AG10803 (cell line): ENCODE measurements at regions not wholly inside any gene's neighbourhood (a gene's known extent, or its start where the extent isn't known, plus 50 kb on each side); places are given as distances from the start of the nearest gene placed in this dataset.

ENCODE experiments used
- DNase-seq: peaks from one replicate; pipeline ENCODE4 v3.0.0; 2010; ENCODE audit warnings: low read depth
- H3K4me3 ChIP-seq: 2 replicates; pipeline ENCODE4 v1.5.1; 2011; ENCODE audit warnings: mild to moderate bottlenecking, low read length, control low read depth
- TF ChIP-seq, protein P1 (sequence below): conservative IDR thresholded peaks from 2 replicates; pipeline ENCODE4 v1.5.1; 2011; ENCODE audit warnings: mild to moderate bottlenecking, low read length, control low read depth, inconsistent platforms

DNA sequence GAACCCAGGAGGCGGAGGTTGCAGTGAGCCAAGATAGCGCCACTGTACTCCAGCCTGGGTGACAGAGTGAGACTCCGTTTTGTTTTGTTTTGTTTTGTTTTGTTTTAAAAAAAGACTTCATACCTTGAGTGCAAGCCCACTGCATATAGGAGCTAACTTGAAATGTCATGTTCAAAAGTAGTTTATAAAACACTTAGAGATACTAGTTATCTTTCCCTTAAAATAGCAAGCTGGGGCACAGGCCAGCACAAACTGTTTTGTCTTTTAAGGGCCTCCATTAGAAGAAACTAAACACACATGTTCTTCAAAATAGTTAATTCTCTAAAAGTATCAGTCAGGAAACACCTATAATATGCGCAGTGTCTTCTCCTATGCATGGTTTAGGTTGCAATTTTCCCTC is 505.1 kb upstream of the TMPRSS15 start:
- TF ChIP-seq, protein P1, sequence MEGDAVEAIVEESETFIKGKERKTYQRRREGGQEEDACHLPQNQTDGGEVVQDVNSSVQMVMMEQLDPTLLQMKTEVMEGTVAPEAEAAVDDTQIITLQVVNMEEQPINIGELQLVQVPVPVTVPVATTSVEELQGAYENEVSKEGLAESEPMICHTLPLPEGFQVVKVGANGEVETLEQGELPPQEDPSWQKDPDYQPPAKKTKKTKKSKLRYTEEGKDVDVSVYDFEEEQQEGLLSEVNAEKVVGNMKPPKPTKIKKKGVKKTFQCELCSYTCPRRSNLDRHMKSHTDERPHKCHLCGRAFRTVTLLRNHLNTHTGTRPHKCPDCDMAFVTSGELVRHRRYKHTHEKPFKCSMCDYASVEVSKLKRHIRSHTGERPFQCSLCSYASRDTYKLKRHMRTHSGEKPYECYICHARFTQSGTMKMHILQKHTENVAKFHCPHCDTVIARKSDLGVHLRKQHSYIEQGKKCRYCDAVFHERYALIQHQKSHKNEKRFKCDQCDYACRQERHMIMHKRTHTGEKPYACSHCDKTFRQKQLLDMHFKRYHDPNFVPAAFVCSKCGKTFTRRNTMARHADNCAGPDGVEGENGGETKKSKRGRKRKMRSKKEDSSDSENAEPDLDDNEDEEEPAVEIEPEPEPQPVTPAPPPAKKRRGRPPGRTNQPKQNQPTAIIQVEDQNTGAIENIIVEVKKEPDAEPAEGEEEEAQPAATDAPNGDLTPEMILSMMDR, result no peak
- no peak overlapping the region for H3K4me3 ChIP-seq
- DNase-seq, result no peak

DNA sequence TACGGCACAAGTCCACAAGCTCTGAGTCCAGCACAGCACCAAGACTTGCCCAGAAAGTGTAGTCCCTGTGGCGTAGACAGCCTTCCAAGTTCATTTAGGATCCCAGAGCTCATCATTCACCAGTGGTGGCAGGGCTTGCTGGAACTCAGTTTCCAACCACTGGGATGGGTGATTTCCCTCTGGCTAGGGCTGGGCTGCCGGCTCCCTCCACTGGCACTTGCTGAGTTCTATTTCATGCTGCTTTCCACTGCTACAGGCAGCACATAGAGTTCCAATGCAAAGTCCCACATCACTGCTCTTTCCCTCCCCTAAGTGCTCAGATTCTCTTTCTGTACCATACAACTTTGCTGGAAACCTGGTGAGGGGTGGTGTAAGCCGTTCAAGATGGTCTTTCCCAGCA is 510.3 kb upstream of the TMPRSS15 start:
- H3K4me3 ChIP-seq, result no peak overlapping the region
- TF ChIP-seq, protein P1, result no peak
- no peak for DNase-seq

DNA sequence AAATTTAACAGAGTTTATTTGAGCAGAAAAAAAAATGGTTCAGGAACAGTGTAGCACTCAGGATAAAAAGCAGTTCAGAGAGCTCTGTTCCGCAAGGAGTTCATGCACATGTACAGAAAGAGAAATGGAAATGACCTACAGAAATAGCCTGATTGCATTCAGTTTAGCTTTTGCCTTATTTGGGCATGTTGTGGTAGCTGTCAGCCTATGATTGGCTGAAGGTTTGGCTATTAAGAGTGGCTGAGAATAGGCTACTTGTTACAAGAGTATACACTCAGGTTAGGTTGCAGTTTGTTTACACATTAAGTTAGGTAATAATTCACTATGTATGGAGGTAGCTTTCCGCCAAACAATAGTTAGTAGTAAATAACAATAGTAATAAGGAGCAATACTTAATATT is 511.0 kb upstream of the TMPRSS15 start:
- no peak overlapping the region for H3K4me3 ChIP-seq
- TF ChIP-seq, protein P1, result no peak
- DNase-seq, result no peak

DNA sequence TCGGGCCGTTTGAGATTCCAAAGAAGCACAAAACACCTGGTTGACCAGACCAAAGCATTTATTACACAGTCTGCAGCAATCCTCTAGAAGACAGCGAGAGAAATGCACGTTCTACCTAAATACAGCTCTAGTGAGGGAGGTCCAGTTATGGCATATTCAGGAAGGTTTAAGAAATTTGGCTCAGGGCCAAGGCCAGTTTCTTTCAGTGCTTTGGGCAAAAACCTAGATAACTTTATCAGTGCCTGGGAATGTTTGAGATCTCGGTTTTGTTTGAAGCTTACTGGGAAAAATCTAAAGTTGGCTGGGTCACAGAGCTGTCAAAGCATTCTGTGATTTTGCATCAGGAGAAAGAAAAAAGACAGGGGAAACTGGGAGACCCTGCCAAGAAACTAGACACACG is 514.0 kb upstream of the TMPRSS15 start:
- DNase-seq, result no peak
- TF ChIP-seq, protein P1, result no peak
- no peak overlapping the region for H3K4me3 ChIP-seq

DNA sequence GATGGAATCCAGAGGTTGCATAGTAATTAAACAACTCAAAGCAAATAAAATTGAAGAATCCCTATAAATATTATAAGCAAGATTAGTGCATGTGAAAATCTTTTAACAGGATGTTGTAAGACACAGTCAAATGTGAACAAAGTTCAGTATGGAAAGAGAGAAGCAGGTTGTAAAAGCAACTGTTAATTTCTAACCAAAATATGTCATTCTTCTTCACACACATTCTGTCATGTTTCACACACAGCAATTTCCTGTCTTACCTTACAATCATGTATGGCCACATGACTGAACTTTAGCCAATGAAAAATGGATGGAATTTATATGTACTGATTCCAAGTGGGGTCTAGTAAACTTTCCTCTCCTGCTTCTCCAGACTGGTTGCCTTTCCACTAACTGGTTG is 527.7 kb upstream of the TMPRSS15 start:
- TF ChIP-seq, protein P1, result no peak
- DNase-seq, result no peak
- no peak overlapping the region for H3K4me3 ChIP-seq

DNA sequence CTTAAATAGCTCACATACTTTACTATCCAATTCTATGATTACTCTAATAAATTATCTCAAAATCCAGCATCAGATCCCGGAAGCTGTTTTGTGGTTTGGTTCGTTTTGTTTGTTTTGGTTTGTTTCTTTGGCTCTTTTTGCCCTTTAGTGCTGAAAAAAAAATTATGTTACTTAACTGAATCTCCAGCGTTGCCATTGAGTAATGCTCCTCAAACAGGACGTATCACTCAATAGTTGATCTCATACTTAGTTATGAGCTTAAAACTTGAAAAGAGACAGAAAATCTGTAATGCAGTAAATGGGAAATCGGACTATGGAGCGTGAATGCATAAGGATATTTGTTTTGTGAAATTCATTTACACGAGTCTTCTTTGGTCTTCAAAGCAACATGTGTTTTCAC is 533.8 kb upstream of the TMPRSS15 start:
- H3K4me3 ChIP-seq, result no peak overlapping the region
- no peak for DNase-seq
- TF ChIP-seq, protein P1, result no peak

DNA sequence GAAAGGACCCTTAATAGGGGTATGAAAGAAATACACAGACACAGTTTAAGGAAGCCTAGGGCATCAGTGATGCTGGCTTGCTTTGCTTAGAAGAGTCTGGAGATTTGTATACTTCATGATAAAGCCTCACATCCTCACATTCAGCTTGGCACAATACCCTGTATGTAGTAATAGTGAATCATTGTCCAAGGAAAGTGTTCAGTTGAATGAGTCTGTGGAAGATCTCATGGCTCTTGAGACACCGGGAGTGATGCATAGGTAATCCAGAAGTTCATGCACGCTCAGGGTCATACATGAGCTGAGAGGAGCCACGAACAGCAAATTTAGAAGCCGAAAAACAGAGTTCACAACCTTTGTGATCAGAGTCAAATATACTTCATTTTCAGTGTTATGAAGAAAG is 537.2 kb upstream of the TMPRSS15 start:
- no peak overlapping the region for H3K4me3 ChIP-seq
- no peak for DNase-seq
- TF ChIP-seq, protein P1, result no peak
